CMK (cell line): ENCODE measurements at regions not wholly inside any gene's neighbourhood (a gene's known extent, or its start where the extent isn't known, plus 50 kb on each side); places are given as distances from the start of the nearest gene placed in this dataset.
"Not testable (repeated sequence)": the region's sequence is repeated elsewhere in the genome, so short reads cannot be mapped to it uniquely, and the experiment has no call there.

ENCODE experiments used
- DNase-seq: peaks from one replicate; pipeline ENCODE4 v3.0.0-alpha.2; 2010; ENCODE audit warnings: low read depth

GRCh38 chr14:88983755-88984154 lies 159.3 kb downstream of the TTC8 start:
- DNase-seq, result no peak

- DNase-seq, result no peak
Observed at GRCh38 chr14:88985654-88986053, 161.2 kb downstream of the TTC8 start.

- DNase-seq, result no peak
Observed at GRCh38 chr14:88986146-88986841, 161.8 kb downstream of the TTC8 start.

- not testable (repeated sequence) for DNase-seq
Observed at GRCh38 chr14:88986908-88987307, 162.5 kb downstream of the TTC8 start.

GRCh38 chr14:88987516-88987915 lies 163.1 kb downstream of the TTC8 start:
- DNase-seq, result no peak

- DNase-seq, result no peak
Observed at GRCh38 chr14:88989911-88990310, 165.5 kb downstream of the TTC8 start.

GRCh38 chr14:88990856-88991255 lies 166.4 kb downstream of the TTC8 start:
- DNase-seq, result no peak

- DNase-seq, result no peak
Observed at GRCh38 chr14:88992011-88992410, 167.6 kb downstream of the TTC8 start.

- no peak for DNase-seq
Observed at GRCh38 chr14:88993946-88994345, 169.5 kb downstream of the TTC8 start.

GRCh38 chr14:88995437-88996198 lies 171.2 kb downstream of the TTC8 start:
- no peak for DNase-seq

- DNase-seq, result no peak
Observed at GRCh38 chr14:88998027-88998426, 173.6 kb downstream of the TTC8 start.

GRCh38 chr14:88999137-88999536 lies 174.7 kb downstream of the TTC8 start:
- DNase-seq, result no peak

- peak; percentile 74 for DNase-seq
Observed at GRCh38 chr14:89000007-89000942, 175.8 kb downstream of the TTC8 start.

- DNase-seq, result no peak
Observed at GRCh38 chr14:89004166-89004565, 179.7 kb downstream of the TTC8 start.

- DNase-seq, result no peak
Observed at GRCh38 chr14:89007906-89008305, 183.5 kb downstream of the TTC8 start.

- DNase-seq, result no peak
Observed at GRCh38 chr14:89011355-89012281, 187.2 kb downstream of the TTC8 start.

- DNase-seq, result no peak
Observed at GRCh38 chr14:89012282-89013097, 188.0 kb downstream of the TTC8 start.

- DNase-seq, result peak; percentile 32
Observed at GRCh38 chr14:89013098-89013504, 188.7 kb downstream of the TTC8 start.

GRCh38 chr14:89013698-89014568 lies 189.5 kb downstream of the TTC8 start:
- no peak for DNase-seq

GRCh38 chr14:89014569-89014850 lies 190.1 kb downstream of the TTC8 start:
- no peak for DNase-seq
